GM18951 (cell line): ENCODE measurements at regions not wholly inside any gene's neighbourhood (a gene's known extent, or its start where the extent isn't known, plus 50 kb on each side); places are given as distances from the start of the nearest gene placed in this dataset.
"Not testable (repeated sequence)": the region's sequence is repeated elsewhere in the genome, so short reads cannot be mapped to it uniquely, and the experiment has no call there.

Experiments
- POLR2A ChIP-seq: IDR thresholded peaks from 4 replicates; pipeline ENCODE4 v1.6.1; 2011; ENCODE audit warnings: mild to moderate bottlenecking; ENCODE audit not compliant: insufficient read length, insufficient read depth; ENCODE audit errors: extremely low read depth
- in situ Hi-C: fragments of 300-500 bp; cut with MboI; formaldehyde crosslinking; loops from one replicate; pipeline ENCODE4 v1.12.0; 2022; ENCODE audit warnings: low sequenced_read_pairs, mixed read lengths, inconsistent platforms; ENCODE audit not compliant: unreplicated experiment

GRCh38 chr5:90263102-90263820, 146.3 kb downstream of the CETN3 start:
- no peak for TF ChIP-seq POLR2A
- in situ Hi-C loops: no loop called here

- TF ChIP-seq POLR2A: no peak
- in situ Hi-C loops: no loop called here
Measured at GRCh38 chr5:90251447-90251846, 158.1 kb downstream of the CETN3 start.

- in situ Hi-C loops: no loop called here
- no peak for TF ChIP-seq POLR2A
Measured at GRCh38 chr5:90248640-90249039, 160.9 kb downstream of the CETN3 start.

- in situ Hi-C loops: not testable (repeated sequence)
Measured at GRCh38 chr5:90243848-90244247, 165.7 kb downstream of the CETN3 start.

GRCh38 chr5:90233476-90233875, 176.1 kb downstream of the CETN3 start:
- no peak for TF ChIP-seq POLR2A
- in situ Hi-C loops: no loop called here

- in situ Hi-C loops: no loop called here
- no peak for TF ChIP-seq POLR2A
Measured at GRCh38 chr5:90231688-90232087, 177.9 kb downstream of the CETN3 start.

- in situ Hi-C loops: no loop called here
- no peak for TF ChIP-seq POLR2A
Measured at GRCh38 chr5:90227683-90228082, 181.9 kb downstream of the CETN3 start.

- TF ChIP-seq POLR2A: no peak
- in situ Hi-C loops: no loop called here
Measured at GRCh38 chr5:90226433-90227099, 183.0 kb downstream of the CETN3 start.

- in situ Hi-C loops: no loop called here
- no peak for TF ChIP-seq POLR2A
Measured at GRCh38 chr5:90224342-90224741, 185.2 kb downstream of the CETN3 start.

- in situ Hi-C loops: no loop called here
Measured at GRCh38 chr5:90223756-90224155, 185.8 kb downstream of the CETN3 start.

GRCh38 chr5:90221951-90222350, 187.6 kb downstream of the CETN3 start:
- in situ Hi-C loops: no loop called here
- TF ChIP-seq POLR2A: no peak

More at GRCh38 chr5:90223756-90224155, 185.8 kb downstream of the CETN3 start:
- no peak for TF ChIP-seq POLR2A

- no peak for TF ChIP-seq POLR2A
- in situ Hi-C loops: no loop called here
Measured at GRCh38 chr5:90220554-90220953, 189.0 kb downstream of the CETN3 start.

GRCh38 chr5:90214991-90215390, 194.6 kb downstream of the CETN3 start:
- in situ Hi-C loops: no loop called here
- TF ChIP-seq POLR2A: no peak

- in situ Hi-C loops: not testable (repeated sequence)
Measured at GRCh38 chr5:90208323-90208722, 201.2 kb downstream of the CETN3 start.

- no peak for TF ChIP-seq POLR2A
- in situ Hi-C loops: no loop called here
Measured at GRCh38 chr5:90201923-90202322, 207.6 kb downstream of the CETN3 start.
